ENCODE measurements at regions not wholly inside any gene's neighbourhood (a gene's known extent, or its start where the extent isn't known, plus 50 kb on each side); places are given as distances from the start of the nearest gene placed in this dataset.
A peak's percentile ranks its signal among the peaks of the same experiment; 100 is the strongest.

- BruUV-seq (replicated peaks), result no TSS peak
- no peaks in the 10 kb centered on the region for H3K36me3 ChIP-seq (ENCODE audit: control insufficient read depth in 2 of 2, insufficient read depth in 2 of 2, low read length in 1 of 2)
- H3K27ac ChIP-seq (ENCODE audit: control insufficient read depth, insufficient read depth), result no peak overlapping the region
- no peak overlapping the region for H3K4me3 ChIP-seq
- SMC1A ChIA-PET (ENCODE audit: uncharacterized antibody, unreplicated experiment), result interaction anchor here (0.7 to 5.1 kb wide), 10 partner anchors 10 to 229 kb away, joined by 3 to 24 read pairs (median 4); no protein-coding TSS in a partner anchor
- no peak overlapping the region for H3K4me2 ChIP-seq (ENCODE audit: control insufficient read depth, insufficient read depth)
- POLR2A ChIA-PET, result interaction anchor here (0.5 kb wide), 2 partner anchors 47 to 108 kb away, joined by 3 to 4 read pairs; no protein-coding TSS in a partner anchor
- WGBS (ENCODE audit: insufficient coverage, insufficient replicate concordance, low lambda C conversion rate, missing lambda C conversion rate), result 0% methylated on average over 3 of the region's 3 CpGs
- RAD21 ChIA-PET (ENCODE audit: unreplicated experiment), result interaction anchor here (0.7 to 4.8 kb wide), 15 partner anchors 10 to 236 kb away, joined by 3 to 21 read pairs (median 3); no protein-coding TSS in a partner anchor
- H4K20me1 ChIP-seq (ENCODE audit: control insufficient read depth, insufficient read depth), result no peaks in the 10 kb centered on the region
- CTCF ChIA-PET, result interaction anchor here (0.7 to 5.4 kb wide), 11 partner anchors 11 to 251 kb away, joined by 3 to 70 read pairs (median 4); no protein-coding TSS in a partner anchor
- no peak overlapping the region for H3K9ac ChIP-seq (ENCODE audit: control insufficient read depth, insufficient read depth, low read length)
- in situ Hi-C loops (cut with MboI), result no loop called here
- H3K9me3 ChIP-seq (replicated peaks; ENCODE audit: control insufficient read depth, insufficient read depth, low read length), result no peaks in the 10 kb centered on the region; the same call in 1 of the 3 replicates
- FAIRE-seq (no peak), DNase-seq (ENCODE audit: low read depth, low spot score) (no peak), ATAC-seq (peak; percentile 59)
- H3K4me1 ChIP-seq (ENCODE audit: control insufficient read depth, insufficient read depth, low read length), result peaks cover 37% of the 10 kb centered on the region
- H3K79me2 ChIP-seq (ENCODE audit: control insufficient read depth, insufficient read depth, low read length), result no peaks in the 10 kb centered on the region
- H2AFZ ChIP-seq (ENCODE audit: control insufficient read depth, low read depth, low read length), result no peak overlapping the region
- intact Hi-C loops (cut with micrococcal nuclease; ENCODE audit: unreplicated experiment), result no loop called here
- H3K27me3 ChIP-seq (replicated peaks in 1 of 2; ENCODE audit: control insufficient read depth in 2 of 2, insufficient read depth in 2 of 2, low read length in 1 of 2), result no peaks in the 10 kb centered on the region
- TF ChIP-seq BCL11A (IDR thresholded peaks at IDR 0.05; ENCODE audit: low read depth, low read length), result no peak
- TF ChIP-seq ZZZ3 (IDR thresholded peaks at IDR 0.05; ENCODE audit: control insufficient read depth, insufficient read length, low read depth), result no peak
- no peak for TF ChIP-seq SKIL (IDR thresholded peaks at IDR 0.05; ENCODE audit: low read depth, poor library complexity, severe bottlenecking)
- TF ChIP-seq TAF1 (IDR thresholded peaks at IDR 0.05; ENCODE audit: borderline replicate concordance, low read depth, low read length), result no peak
- no peak for TF ChIP-seq YY1 (IDR thresholded peaks at IDR 0.05; ENCODE audit: low read depth, low read length)
- no peak for TF ChIP-seq USF1 (IDR thresholded peaks at IDR 0.05; ENCODE audit: borderline replicate concordance, extremely low read length, insufficient read depth, low read depth, low read length)
- no peak for TF ChIP-seq CREM (IDR thresholded peaks at IDR 0.05; ENCODE audit: low read depth)
- TF ChIP-seq SPI1 (IDR thresholded peaks at IDR 0.05; ENCODE audit: borderline replicate concordance, insufficient read depth, low read depth, low read length), result peak; percentile 74; the same call in 1 of the 2 replicates
- no peak for TF ChIP-seq E2F8 (IDR thresholded peaks at IDR 0.05; ENCODE audit: low read depth, partially characterized antibody)
- TF ChIP-seq EZH2 (IDR thresholded peaks at IDR 0.05; ENCODE audit: borderline replicate concordance, control insufficient read depth, low read depth, low read length), result no peak
- TF ChIP-seq BHLHE40 (IDR thresholded peaks at IDR 0.05; ENCODE audit: borderline replicate concordance in 1 of 2, low read depth in 2 of 2, low read length in 1 of 2), result peak in 1 of 2 experiments; percentile 55; a peak in 1 of 4 replicates
Observed at GRCh38 chr11:19327280-19327679, 86.5 kb upstream of the E2F8 start.

Data from GM12878 (cell line).